SKM-1 (cell line): ENCODE measurements at regions not wholly inside any gene's neighbourhood (a gene's known extent, or its start where the extent isn't known, plus 50 kb on each side); places are given as distances from the start of the nearest gene placed in this dataset.

Source experiments
- DNase-seq: peaks from one replicate; lab custom pipeline; 2025; ENCODE audit not compliant: unreplicated experiment; lab: John Stamatoyannopoulos, UW

- no peak for DNase-seq
Observed at GRCh38 chr10:10351451-10351850, 666.2 kb upstream of the CELF2 start.

GRCh38 chr10:10353326-10353868 is 664.3 kb upstream of the CELF2 start:
- DNase-seq = no peak

GRCh38 chr10:10359263-10359662 is 658.4 kb upstream of the CELF2 start:
- no peak for DNase-seq

GRCh38 chr10:10361301-10361885 is 656.3 kb upstream of the CELF2 start:
- DNase-seq = no peak

- DNase-seq = no peak
Observed at GRCh38 chr10:10362800-10363199, 654.9 kb upstream of the CELF2 start.

GRCh38 chr10:10363217-10363616 is 654.5 kb upstream of the CELF2 start:
- DNase-seq = no peak

- no peak for DNase-seq
Observed at GRCh38 chr10:10364902-10365301, 652.8 kb upstream of the CELF2 start.

- DNase-seq = no peak
Observed at GRCh38 chr10:10365676-10366075, 652.0 kb upstream of the CELF2 start.

GRCh38 chr10:10366836-10367235 is 650.8 kb upstream of the CELF2 start:
- no peak for DNase-seq

- no peak for DNase-seq
Observed at GRCh38 chr10:10367264-10367663, 650.4 kb upstream of the CELF2 start.

- DNase-seq = no peak
Observed at GRCh38 chr10:10368951-10369576, 648.6 kb upstream of the CELF2 start.

GRCh38 chr10:10385831-10386230 is 631.8 kb upstream of the CELF2 start:
- DNase-seq = no peak

GRCh38 chr10:10389182-10389581 is 628.5 kb upstream of the CELF2 start:
- no peak for DNase-seq

- DNase-seq = no peak
Observed at GRCh38 chr10:10392511-10392910, 625.2 kb upstream of the CELF2 start.

- DNase-seq = no peak
Observed at GRCh38 chr10:10394933-10395658, 622.6 kb upstream of the CELF2 start.

GRCh38 chr10:10396601-10397000 is 621.1 kb upstream of the CELF2 start:
- DNase-seq = no peak

- no peak for DNase-seq
Observed at GRCh38 chr10:10397906-10398305, 619.8 kb upstream of the CELF2 start.

GRCh38 chr10:10403762-10404161 is 613.9 kb upstream of the CELF2 start:
- no peak for DNase-seq

GRCh38 chr10:10417671-10418070 is 600.0 kb upstream of the CELF2 start:
- no peak for DNase-seq

GRCh38 chr10:10418387-10418786 is 599.3 kb upstream of the CELF2 start:
- peak; percentile 43 for DNase-seq

GRCh38 chr10:10421071-10421470 is 596.6 kb upstream of the CELF2 start:
- DNase-seq = no peak

GRCh38 chr10:10431422-10432066 is 586.1 kb upstream of the CELF2 start:
- DNase-seq = no peak
